CD4-positive, CD25-positive, alpha-beta regulatory T cell (primary cell): ENCODE measurements at regions not wholly inside any gene's neighbourhood (a gene's known extent, or its start where the extent isn't known, plus 50 kb on each side); places are given as distances from the start of the nearest gene placed in this dataset.

Experiments
- ATAC-seq, 2 donors: fragments of 150-1000 bp; cut with Tn5 transposase; one replicate each; pipeline ENCODE4 v1.10.0; 2021; ENCODE audit warnings: low read depth in 2 of 2, moderate number of reproducible peaks in 2 of 2, moderate library complexity in 1 of 2
- DNase-seq, 3 donors: peaks; one replicate each; pipeline versions ENCODE4 v3.0.0 to v3.0.0-alpha.2; 2012 to 2022; ENCODE audit warnings: mixed read lengths in 1 of 3
- H3K27ac ChIP-seq: one replicate; pipeline ENCODE4 v1.7.0; 2013; ENCODE audit warnings: mild to moderate bottlenecking, low read length; ENCODE audit not compliant: insufficient read depth, poor library complexity, severe bottlenecking
- H3K27me3 ChIP-seq: one replicate; pipeline ENCODE4 v1.7.0; 2013; ENCODE audit warnings: low read length; ENCODE audit not compliant: control insufficient read depth, insufficient read depth
- H3K36me3 ChIP-seq: one replicate; pipeline ENCODE4 v1.7.0; 2013; ENCODE audit warnings: mild to moderate bottlenecking, low read length, moderate library complexity; ENCODE audit not compliant: control insufficient read depth, insufficient read depth
- H3K4me1 ChIP-seq: 2 replicates; pipeline ENCODE4 v1.7.0; 2013; ENCODE audit warnings: mild to moderate bottlenecking, low read length; ENCODE audit not compliant: insufficient read depth, control insufficient read depth, poor library complexity, severe bottlenecking
- H3K4me3 ChIP-seq: one replicate; pipeline ENCODE4 v1.7.0; 2013; ENCODE audit warnings: low read depth, mild to moderate bottlenecking, low read length, moderate library complexity
- H3K9me3 ChIP-seq, 2 experiments: 1 replicate in 1 of 2; 2 replicates in 1 of 2; pipeline ENCODE4 v1.7.0; 2013; ENCODE audit warnings: low read length in 2 of 2, mild to moderate bottlenecking in 1 of 2, moderate library complexity in 1 of 2; ENCODE audit not compliant: control insufficient read depth in 2 of 2
- H3K27ac Mint-ChIP-seq, 3 donors: one replicate each; pipeline ENCODE4 v1.8.0; 2020 to 2022; ENCODE audit warnings: mild to moderate bottlenecking in 3 of 3, mixed read lengths in 3 of 3, moderate library complexity in 2 of 3
- H3K27me3 Mint-ChIP-seq: one replicate; pipeline ENCODE4 v1.8.0; 2022; ENCODE audit warnings: mild to moderate bottlenecking, mixed read lengths
- H3K36me3 Mint-ChIP-seq: one replicate; pipeline ENCODE4 v1.8.0; 2020; ENCODE audit warnings: mixed read lengths
- H3K4me1 Mint-ChIP-seq, 4 donors: one replicate each; pipeline ENCODE4 v1.8.0; 2020 to 2022; ENCODE audit warnings: mixed read lengths in 4 of 4, mild to moderate bottlenecking in 1 of 4
- H3K4me3 Mint-ChIP-seq, 4 donors: one replicate each; pipeline ENCODE4 v1.8.0; 2020 to 2022; ENCODE audit warnings: mild to moderate bottlenecking in 4 of 4, mixed read lengths in 4 of 4, moderate library complexity in 3 of 4
- H3K9me3 Mint-ChIP-seq, 7 donors: one replicate each; pipeline ENCODE4 v1.8.0; 2020 to 2022; ENCODE audit warnings: mixed read lengths in 7 of 7, mild to moderate bottlenecking in 3 of 7, moderate library complexity in 2 of 7

- no peaks in the 10 kb centered on the region for H3K27me3 ChIP-seq
- no peaks in the 10 kb centered on the region for H3K4me1 ChIP-seq
- no peak for DNase-seq
- no peak overlapping the region for H3K4me3 Mint-ChIP-seq
- peaks cover 0 to 16% (median 9%) of the 10 kb centered on the region in 7 donors for H3K9me3 Mint-ChIP-seq
- peaks cover 7 to 12% of the 10 kb centered on the region in 2 experiments for H3K9me3 ChIP-seq
- no peak for ATAC-seq
- H3K36me3 ChIP-seq = no peaks in the 10 kb centered on the region
- no peak overlapping the region for H3K27ac Mint-ChIP-seq
- no peaks in the 10 kb centered on the region for H3K4me1 Mint-ChIP-seq
- H3K36me3 Mint-ChIP-seq = no peaks in the 10 kb centered on the region
- H3K27me3 Mint-ChIP-seq = peaks cover 9% of the 10 kb centered on the region
- H3K27ac ChIP-seq = no peak overlapping the region
- no peak overlapping the region for H3K4me3 ChIP-seq
Observed at GRCh38 chr1:198809247-198809646, 170.4 kb downstream of the PTPRC start.

- H3K9me3 Mint-ChIP-seq = peaks cover 0 to 30% (median 10%) of the 10 kb centered on the region in 7 donors
- peaks cover 10 to 27% of the 10 kb centered on the region in 2 experiments for H3K9me3 ChIP-seq
- H3K27me3 ChIP-seq = no peaks in the 10 kb centered on the region
- peaks cover 5% of the 10 kb centered on the region for H3K36me3 Mint-ChIP-seq
- H3K27ac ChIP-seq = no peak overlapping the region
- no peaks in the 10 kb centered on the region for H3K36me3 ChIP-seq
- no peak overlapping the region for H3K27ac Mint-ChIP-seq
- H3K4me3 ChIP-seq = no peak overlapping the region
- no peaks in the 10 kb centered on the region for H3K27me3 Mint-ChIP-seq
- no peaks in the 10 kb centered on the region for H3K4me1 ChIP-seq
- H3K4me3 Mint-ChIP-seq = no peak overlapping the region
- H3K4me1 Mint-ChIP-seq = no peaks in the 10 kb centered on the region
- ATAC-seq (no peak), DNase-seq (no peak)
Observed at GRCh38 chr1:198811449-198811848, 172.6 kb downstream of the PTPRC start.

GRCh38 chr1:198823626-198824025 is 184.8 kb downstream of the PTPRC start:
- Mint-ChIP-seq H3K36me3 (no peaks in the 10 kb centered on the region), H3K4me3 (no peak overlapping the region), H3K9me3 (no peaks in the 10 kb centered on the region), H3K4me1 (no peaks in the 10 kb centered on the region), H3K27me3 (no peaks in the 10 kb centered on the region), H3K27ac (no peak overlapping the region)
- Histone ChIP-seq H3K4me3 (no peak overlapping the region), H3K27me3 (no peaks in the 10 kb centered on the region), H3K27ac (no peak overlapping the region), H3K4me1 (no peaks in the 10 kb centered on the region), H3K36me3 (no peaks in the 10 kb centered on the region), H3K9me3 (no peaks in the 10 kb centered on the region)
- DNase-seq = no peak
- ATAC-seq = no peak

GRCh38 chr1:198825254-198825653 is 186.4 kb downstream of the PTPRC start:
- no peak overlapping the region for H3K4me3 Mint-ChIP-seq

GRCh38 chr1:198829356-198829755 is 190.5 kb downstream of the PTPRC start:
- no peaks in the 10 kb centered on the region for H3K36me3 Mint-ChIP-seq
- Histone ChIP-seq H3K36me3 (no peaks in the 10 kb centered on the region), H3K4me3 (no peak overlapping the region), H3K9me3 (no peaks in the 10 kb centered on the region), H3K27me3 (no peaks in the 10 kb centered on the region), H3K27ac (no peak overlapping the region), H3K4me1 (no peaks in the 10 kb centered on the region)
- no peaks in the 10 kb centered on the region for H3K9me3 Mint-ChIP-seq
- no peak for DNase-seq
- H3K27ac Mint-ChIP-seq = no peak overlapping the region
- H3K4me1 Mint-ChIP-seq = peaks cover 0 to 2% (median 0%) of the 10 kb centered on the region in 4 donors
- no peak overlapping the region for H3K4me3 Mint-ChIP-seq
- no peaks in the 10 kb centered on the region for H3K27me3 Mint-ChIP-seq
- ATAC-seq = no peak

More at GRCh38 chr1:198825254-198825653, 186.4 kb downstream of the PTPRC start:
- H3K27ac ChIP-seq = no peak overlapping the region
- Mint-ChIP-seq H3K27ac (no peak overlapping the region), H3K27me3 (no peaks in the 10 kb centered on the region), H3K36me3 (no peaks in the 10 kb centered on the region), H3K9me3 (no peaks in the 10 kb centered on the region), H3K4me1 (no peaks in the 10 kb centered on the region)
- DNase-seq (no peak), ATAC-seq (no peak)
- H3K4me3 ChIP-seq = no peak overlapping the region
- no peaks in the 10 kb centered on the region for H3K9me3 ChIP-seq
- H3K27me3 ChIP-seq = no peaks in the 10 kb centered on the region
- no peaks in the 10 kb centered on the region for H3K36me3 ChIP-seq
- H3K4me1 ChIP-seq = no peaks in the 10 kb centered on the region

- Mint-ChIP-seq H3K36me3 (no peaks in the 10 kb centered on the region), H3K4me1 (peaks cover 0 to 2% (median 0%) of the 10 kb centered on the region in 4 donors), H3K27ac (no peak overlapping the region), H3K9me3 (peaks cover 0 to 1% (median 0%) of the 10 kb centered on the region in 7 donors), H3K4me3 (no peak overlapping the region), H3K27me3 (no peaks in the 10 kb centered on the region)
- H3K9me3 ChIP-seq = no peaks in the 10 kb centered on the region
- no peak for ATAC-seq
- no peak overlapping the region for H3K4me3 ChIP-seq
- no peaks in the 10 kb centered on the region for H3K4me1 ChIP-seq
- no peaks in the 10 kb centered on the region for H3K27me3 ChIP-seq
- DNase-seq = no peak
- H3K27ac ChIP-seq = no peak overlapping the region
- no peaks in the 10 kb centered on the region for H3K36me3 ChIP-seq
Observed at GRCh38 chr1:198829944-198830343, 191.1 kb downstream of the PTPRC start.

GRCh38 chr1:198830412-198830811 is 191.6 kb downstream of the PTPRC start:
- Mint-ChIP-seq H3K4me3 (no peak overlapping the region), H3K27ac (no peak overlapping the region), H3K27me3 (no peaks in the 10 kb centered on the region), H3K36me3 (no peaks in the 10 kb centered on the region), H3K4me1 (peaks cover 0 to 2% (median 0%) of the 10 kb centered on the region in 4 donors), H3K9me3 (peaks cover 0 to 2% (median 0%) of the 10 kb centered on the region in 7 donors)
- H3K36me3 ChIP-seq = no peaks in the 10 kb centered on the region
- ATAC-seq = no peak
- DNase-seq = no peak
- H3K27ac ChIP-seq = no peak overlapping the region
- H3K4me3 ChIP-seq = no peak overlapping the region
- no peaks in the 10 kb centered on the region for H3K9me3 ChIP-seq
- H3K27me3 ChIP-seq = no peaks in the 10 kb centered on the region
- H3K4me1 ChIP-seq = no peaks in the 10 kb centered on the region

GRCh38 chr1:198833706-198834503 is 195.1 kb downstream of the PTPRC start:
- Histone ChIP-seq H3K27ac (no peak overlapping the region), H3K9me3 (no peaks in the 10 kb centered on the region), H3K4me1 (no peaks in the 10 kb centered on the region), H3K27me3 (no peaks in the 10 kb centered on the region), H3K4me3 (no peak overlapping the region), H3K36me3 (no peaks in the 10 kb centered on the region)
- Mint-ChIP-seq H3K27ac (no peak overlapping the region), H3K27me3 (no peaks in the 10 kb centered on the region), H3K4me1 (peaks cover 0 to 2% (median 0%) of the 10 kb centered on the region in 4 donors), H3K9me3 (peaks cover 0 to 2% (median 0%) of the 10 kb centered on the region in 7 donors), H3K4me3 (no peak overlapping the region), H3K36me3 (no peaks in the 10 kb centered on the region)
- ATAC-seq (no peak), DNase-seq (no peak)
